Esophagus squamous epithelium (tissue), 4 donors: ENCODE measurements at regions not wholly inside any gene's neighbourhood (a gene's known extent, or its start where the extent isn't known, plus 50 kb on each side); places are given as distances from the start of the nearest gene placed in this dataset.
"Not testable (repeated sequence)": the region's sequence is repeated elsewhere in the genome, so short reads cannot be mapped to it uniquely, and the experiment has no call there.

Experiments
- POLR2A ChIP-seq, 4 donors: fragments of 450-650 bp; IDR thresholded peaks; one replicate each; pipeline ENCODE4 v1.6.1; 2017; ENCODE audit warnings: antibody characterized with exemption in 4 of 4, mild to moderate bottlenecking in 4 of 4, moderate library complexity in 3 of 4
- TF ChIP-seq, protein P1 (sequence below), 6 experiments: fragments of 450-650 bp in 4 of 6; fragments of 200-600 bp in 2 of 6; sonication (generic) in 2 of 6; IDR thresholded peaks; one replicate each; pipeline ENCODE4 v1.5.1; 2016 to 2019; ENCODE audit warnings: antibody characterized with exemption in 6 of 6, mild to moderate bottlenecking in 4 of 6, moderate library complexity in 4 of 6

DNA sequence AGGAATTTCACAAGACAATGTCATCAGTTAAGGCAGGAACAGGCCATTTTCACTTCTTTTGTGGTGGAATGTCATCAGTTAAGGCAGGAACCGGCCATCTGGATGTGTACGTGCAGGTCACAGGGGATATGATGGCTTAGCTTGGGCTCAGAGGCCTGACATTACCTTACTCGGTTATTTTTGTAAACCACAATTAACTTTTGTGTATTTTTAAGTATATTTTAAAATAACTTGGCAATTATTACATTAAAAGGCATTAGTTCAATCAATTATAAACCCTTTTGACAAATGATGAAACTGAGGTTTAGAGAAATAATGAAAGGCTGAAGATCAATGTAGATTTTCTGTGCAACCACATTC, 801.3 kb upstream of the CDH10 start:
- TF ChIP-seq, protein P1, sequence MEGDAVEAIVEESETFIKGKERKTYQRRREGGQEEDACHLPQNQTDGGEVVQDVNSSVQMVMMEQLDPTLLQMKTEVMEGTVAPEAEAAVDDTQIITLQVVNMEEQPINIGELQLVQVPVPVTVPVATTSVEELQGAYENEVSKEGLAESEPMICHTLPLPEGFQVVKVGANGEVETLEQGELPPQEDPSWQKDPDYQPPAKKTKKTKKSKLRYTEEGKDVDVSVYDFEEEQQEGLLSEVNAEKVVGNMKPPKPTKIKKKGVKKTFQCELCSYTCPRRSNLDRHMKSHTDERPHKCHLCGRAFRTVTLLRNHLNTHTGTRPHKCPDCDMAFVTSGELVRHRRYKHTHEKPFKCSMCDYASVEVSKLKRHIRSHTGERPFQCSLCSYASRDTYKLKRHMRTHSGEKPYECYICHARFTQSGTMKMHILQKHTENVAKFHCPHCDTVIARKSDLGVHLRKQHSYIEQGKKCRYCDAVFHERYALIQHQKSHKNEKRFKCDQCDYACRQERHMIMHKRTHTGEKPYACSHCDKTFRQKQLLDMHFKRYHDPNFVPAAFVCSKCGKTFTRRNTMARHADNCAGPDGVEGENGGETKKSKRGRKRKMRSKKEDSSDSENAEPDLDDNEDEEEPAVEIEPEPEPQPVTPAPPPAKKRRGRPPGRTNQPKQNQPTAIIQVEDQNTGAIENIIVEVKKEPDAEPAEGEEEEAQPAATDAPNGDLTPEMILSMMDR (IDR thresholded peaks at IDR 0.05) = not testable (repeated sequence)
- not testable (repeated sequence) for TF ChIP-seq POLR2A (IDR thresholded peaks at IDR 0.05)
